GM21447 (cell line): ENCODE measurements at regions not wholly inside any gene's neighbourhood (a gene's known extent, or its start where the extent isn't known, plus 50 kb on each side); places are given as distances from the start of the nearest gene placed in this dataset.
"Not testable (repeated sequence)": the region's sequence is repeated elsewhere in the genome, so short reads cannot be mapped to it uniquely, and the experiment has no call there.

Experiments used
- ATAC-seq: cut with Tn5 transposase; IDR thresholded peaks from one replicate; pipeline ENCODE4 v1.9.1; 2021; ENCODE audit not compliant: unreplicated experiment

DNA sequence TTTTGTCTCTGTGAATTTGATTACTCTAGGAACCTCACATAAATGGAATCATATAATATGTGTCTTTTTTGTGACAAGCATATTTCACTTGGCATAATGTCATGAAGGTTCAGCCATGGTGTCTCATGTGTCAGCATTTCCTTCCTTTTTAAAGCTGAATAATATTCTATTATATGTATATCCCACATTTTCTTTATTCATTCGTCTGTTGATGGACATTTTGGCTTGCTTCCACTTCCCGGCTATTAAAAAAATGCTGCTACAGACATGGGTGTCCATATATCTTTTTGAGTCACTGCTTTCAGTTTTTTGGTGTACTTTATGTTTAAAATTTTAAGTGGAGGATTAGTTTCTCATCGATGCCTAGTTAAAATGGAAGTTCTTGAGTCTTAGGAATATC, 59.8 kb upstream of the C5orf63 start:
- no peak for ATAC-seq

DNA sequence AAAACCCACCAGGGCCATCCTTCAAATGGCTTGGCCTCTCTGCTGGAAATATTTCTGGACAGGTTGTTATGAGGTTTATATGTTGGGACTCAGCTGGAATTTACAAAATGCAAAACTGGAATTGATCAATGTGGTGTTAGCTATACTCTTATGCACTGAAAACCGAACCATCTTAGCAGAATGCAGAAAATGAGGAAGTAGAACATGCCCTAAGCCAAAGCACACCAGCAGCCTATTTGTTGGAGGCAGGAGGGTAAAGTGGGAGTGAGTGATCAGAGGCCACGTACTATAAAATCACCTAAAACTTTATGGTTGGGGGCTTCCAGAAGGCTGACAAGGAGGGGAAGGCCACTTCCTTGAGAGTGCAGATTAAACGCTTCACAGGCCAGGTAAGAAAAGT, 63.6 kb upstream of the C5orf63 start:
- ATAC-seq: no peak

DNA sequence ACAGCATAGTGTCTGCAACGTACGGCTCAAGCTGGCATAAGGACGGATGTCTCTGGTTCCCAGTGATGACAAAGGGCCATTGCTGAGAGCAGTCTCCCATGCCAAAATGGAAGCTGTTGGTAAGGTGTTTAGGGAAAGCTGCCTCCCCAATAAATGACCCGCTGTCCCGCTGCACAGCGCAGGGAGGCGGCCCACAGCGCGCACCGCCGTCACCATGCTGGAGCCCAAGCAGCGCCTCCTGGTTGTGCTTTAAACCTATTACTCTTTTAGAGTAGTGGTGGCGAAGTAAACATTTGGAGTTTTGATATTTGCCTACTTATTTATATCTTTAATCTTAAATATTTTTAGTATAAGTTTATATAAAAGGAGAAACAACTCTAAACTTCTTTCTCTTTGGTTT, 70.4 kb upstream of the C5orf63 start:
- no peak for ATAC-seq

DNA sequence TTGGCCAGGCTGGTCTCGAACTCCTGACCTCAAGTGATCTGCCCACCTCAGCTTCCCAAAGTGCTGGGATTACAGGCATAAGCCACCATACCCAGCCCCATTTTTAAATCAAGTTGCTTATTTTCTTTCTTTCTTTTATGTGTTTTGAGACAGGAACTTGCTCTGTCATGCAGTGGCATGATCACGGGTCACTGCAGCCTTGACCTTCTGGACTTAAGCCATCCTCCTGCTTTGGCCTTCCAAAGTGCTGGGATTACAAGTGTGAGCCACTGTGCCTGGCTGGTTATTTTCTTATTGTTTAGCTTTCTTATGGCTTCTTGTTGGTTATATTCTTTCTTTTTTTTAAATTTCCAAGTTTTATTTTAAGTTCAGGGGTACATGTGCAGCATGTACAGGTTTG, 79.7 kb upstream of the C5orf63 start:
- ATAC-seq: no peak

DNA sequence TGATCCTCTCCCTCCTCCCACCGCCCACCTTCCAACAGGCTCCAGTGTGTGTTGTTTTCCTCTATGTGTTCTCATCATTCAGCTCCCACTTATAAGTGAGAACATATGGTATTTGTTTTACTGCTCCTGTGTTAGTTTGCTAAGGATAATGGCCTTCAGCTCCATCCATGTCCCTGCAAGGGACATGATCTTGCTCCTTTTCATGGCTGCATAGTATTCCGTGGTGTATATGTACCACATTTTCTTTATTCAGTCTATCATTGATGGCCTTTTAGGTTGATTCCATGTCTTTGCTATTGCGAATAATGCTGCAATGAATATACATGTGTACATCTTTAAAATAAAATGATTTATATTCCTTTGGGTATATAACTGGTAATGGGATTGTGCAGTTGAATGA, 80.2 kb upstream of the C5orf63 start:
- no peak for ATAC-seq

DNA sequence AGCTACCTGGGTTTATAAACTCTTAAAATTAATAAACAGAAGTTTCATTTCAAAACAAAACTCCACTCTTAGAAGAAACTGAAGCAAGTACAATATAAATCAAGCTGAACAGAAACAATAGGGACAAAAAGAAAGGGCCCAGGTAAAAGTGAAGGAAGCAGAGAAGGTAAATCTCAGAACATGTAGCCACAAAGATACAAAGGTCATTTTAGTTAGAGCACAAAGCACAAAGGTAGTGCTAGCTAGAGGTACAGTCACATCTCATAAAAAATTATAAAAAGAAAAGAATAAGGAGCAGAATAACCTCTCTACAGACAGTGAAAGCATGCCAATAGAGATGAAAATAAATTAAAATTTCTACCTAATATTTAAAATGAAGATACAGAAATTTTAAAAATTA, 90.4 kb upstream of the C5orf63 start:
- ATAC-seq: no peak

DNA sequence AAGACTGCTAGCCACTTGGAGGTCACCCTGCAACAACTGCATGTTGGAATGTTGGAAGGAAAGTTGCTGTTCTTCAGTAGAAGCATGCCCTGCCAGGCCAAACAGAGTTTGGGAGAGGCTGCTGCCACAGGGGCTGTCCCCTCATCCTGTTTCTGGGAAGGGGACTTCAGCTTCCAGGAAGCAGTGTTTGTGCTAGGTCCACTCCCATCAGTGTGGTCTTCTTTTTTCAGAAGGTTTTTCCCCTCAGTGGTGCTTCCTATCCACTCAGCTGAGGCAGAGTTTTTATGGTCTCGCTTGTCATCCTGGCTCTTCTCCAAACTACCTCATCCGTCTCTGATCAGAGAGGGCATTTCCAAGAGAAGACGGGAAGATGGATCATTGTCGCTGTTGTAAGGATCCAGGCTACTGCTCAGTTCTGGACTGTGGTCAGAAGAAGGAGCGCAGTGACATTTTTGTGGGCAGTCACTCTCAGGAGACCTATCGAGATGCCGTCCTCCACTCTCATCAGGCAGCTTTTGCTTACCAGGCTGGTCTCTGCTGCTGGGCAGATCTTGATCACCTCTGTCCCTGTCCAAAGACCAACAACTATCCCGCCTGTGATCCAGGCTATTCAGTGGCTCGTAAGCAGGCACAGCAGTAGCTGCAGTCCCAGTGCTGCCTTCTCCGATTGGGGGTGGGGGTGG, 97.8 kb upstream of the C5orf63 start:
- no peak for ATAC-seq

DNA sequence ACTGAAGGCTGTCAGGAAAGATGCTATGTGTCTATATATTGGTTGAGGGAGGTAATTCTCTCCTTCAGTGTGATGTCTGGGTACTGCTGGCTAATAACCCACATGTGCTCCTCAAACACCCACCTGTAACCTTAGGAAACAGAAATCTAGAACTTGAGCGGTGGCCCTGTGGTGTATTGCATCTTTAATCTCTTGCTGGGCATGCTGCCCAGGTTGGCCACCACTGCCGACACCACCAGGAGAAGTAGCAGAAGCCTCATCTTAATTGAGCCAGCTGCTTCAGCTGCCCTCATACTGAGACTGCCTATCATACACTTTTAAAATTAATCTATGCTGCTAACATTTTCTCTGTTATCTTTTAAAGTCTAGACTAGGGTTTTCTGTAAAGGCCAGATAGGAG, 103.5 kb upstream of the C5orf63 start:
- ATAC-seq: no peak

DNA sequence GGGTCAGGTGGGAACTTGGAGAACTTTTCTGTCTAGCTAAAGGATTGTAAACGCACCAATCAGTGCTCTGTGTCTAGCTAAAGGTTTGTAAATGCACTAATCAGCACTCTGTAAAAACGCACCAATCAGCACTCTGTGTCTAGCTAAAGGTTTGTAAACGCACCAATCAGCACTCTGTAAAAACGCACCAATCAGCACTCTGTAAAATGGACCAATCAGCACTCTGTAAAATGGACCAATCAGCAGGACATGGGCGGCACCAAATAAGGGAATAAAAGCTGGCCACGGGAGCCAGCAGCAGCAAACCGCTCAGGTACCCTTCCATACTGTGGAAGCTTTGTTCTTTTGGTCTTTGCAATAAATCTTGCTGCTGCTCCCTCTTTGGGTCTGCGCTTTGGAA, 108.0 kb upstream of the MEGF10 start:
- not testable (repeated sequence) for ATAC-seq

DNA sequence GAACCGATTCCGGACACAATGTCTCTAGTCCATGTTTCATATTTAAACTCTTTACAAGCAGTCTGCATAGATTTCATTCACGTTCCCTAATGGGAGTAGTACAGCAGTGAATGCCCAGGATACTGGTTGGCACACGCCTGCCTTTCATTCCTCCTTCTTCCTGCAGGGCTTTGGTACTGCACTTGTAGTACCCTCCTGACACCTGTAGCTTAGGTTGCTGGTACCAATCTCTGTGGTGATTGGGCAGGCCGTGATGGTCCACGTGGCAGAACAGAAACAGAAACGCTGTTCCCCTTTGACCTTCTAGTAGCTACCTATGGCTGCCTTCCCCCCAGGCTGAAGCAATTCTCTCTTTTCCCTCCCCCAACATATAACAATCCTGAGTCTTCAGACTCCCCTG, 107.3 kb upstream of the MEGF10 start:
- no peak for ATAC-seq

DNA sequence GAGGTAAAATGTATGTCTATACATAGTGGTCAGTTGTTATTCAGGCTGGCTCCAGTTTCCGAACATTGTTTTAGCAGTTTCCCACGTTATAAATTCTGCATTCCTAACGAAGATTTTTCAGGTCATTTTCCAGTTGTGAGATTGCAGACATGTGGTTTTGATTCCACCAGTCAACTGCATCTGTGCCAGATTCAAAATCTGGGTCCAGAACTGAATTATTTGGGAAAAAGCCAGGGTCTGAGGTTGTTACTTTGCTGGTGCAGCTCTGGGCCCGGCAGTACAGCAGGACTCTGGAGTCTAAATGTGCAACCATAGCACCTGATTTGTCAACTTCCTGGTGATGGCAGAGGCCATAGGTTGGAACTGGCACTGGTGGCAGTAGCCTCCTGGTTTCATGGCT, 105.7 kb upstream of the MEGF10 start:
- no peak for ATAC-seq

DNA sequence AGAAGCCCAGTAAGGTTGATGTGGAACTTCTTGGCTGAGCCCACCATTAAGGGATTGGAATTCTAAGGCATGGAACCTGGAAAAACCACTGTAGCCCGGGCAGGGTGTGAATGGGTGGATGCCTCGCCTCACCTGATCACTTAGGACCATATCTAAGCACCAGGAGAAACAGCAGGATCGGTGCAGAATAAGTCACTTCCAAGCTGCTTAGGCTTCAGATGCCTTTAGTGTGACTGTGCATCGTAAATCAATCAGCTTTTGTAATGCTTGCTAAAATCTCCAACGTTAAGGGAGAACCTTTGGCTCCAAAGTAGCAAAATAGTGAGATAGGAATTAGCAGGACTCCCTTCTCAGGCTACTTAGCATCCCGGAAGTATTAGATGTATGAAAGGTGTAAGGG, 103.9 kb upstream of the MEGF10 start:
- no peak for ATAC-seq

DNA sequence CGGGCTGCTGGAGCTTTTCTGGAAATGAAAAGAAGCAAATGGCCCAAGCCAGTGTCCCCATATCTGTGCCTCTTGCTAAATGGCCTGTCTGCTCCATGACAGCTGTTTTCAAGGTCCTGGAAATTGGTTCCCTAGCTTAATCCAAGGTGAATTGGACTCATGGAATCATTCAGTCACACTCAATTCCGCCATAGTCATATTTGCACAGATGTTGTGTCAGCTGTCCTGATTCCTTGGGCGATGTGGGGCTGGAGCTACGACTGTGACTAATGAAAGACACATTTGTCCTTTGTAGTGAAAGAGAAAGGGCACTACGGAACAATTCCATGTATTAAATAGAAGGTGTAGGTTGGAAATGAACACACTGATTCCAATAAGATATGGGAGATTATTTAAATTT, 102.9 kb upstream of the MEGF10 start:
- no peak for ATAC-seq

DNA sequence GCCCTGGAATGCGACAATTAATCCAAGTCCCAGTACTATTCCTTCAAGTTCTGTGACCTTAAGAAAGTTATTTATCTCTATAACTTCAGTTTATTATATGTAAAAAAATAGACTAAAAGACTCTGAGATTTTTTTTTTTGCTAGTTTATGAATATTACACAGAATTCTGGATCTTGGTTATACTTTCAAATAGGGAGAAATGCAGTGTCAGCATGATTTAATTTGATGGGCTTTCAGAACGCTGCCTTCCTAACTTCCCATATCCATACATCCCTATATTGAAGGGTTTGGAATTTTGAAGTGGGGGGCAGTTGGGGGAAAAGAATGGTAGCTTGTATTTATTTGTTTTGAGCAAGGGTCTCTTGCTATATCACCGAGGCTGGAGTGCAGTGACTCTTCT, 98.4 kb upstream of the MEGF10 start:
- ATAC-seq: no peak

DNA sequence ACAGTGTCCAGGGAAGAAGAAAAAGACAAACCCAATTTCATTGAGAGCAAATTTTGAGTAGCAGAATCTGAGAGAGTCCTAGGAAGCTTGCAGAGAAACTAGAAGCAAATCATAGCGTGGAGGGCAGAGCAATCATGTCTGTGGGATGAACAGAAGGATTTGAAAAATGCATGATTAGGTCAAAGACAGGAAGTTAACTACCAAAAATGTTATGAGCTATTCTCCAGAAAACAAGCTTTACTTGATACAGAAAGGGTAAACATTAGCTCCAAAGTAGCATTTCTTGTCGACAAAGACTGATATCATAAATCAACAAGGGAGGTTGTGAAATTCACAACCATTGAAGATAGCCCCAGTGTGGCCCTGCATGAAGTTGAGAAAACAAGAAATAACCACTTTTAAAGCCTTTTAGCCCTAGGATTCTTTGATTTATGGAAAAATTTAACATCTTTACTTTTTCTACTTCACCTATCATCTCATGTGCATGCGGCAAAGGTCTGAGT, 97.7 kb upstream of the MEGF10 start:
- ATAC-seq: no peak

DNA sequence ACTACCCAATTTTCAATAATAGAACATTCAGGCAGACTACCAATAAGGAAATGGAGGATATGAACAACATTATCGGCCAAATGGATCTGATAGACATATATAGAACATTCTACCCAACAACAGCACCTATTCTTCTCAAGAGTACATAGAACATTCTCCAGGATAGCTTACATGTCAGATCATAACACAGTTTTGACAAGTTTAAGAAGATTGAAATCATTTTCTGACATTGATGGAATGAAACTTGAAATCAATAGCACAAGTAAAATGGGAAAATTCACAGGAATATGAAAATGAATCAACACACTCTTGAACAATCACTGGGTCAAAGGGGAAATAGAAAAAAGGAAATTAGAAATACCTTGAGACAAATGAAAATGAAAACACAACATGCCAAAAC, 94.6 kb upstream of the MEGF10 start:
- ATAC-seq: no peak

DNA sequence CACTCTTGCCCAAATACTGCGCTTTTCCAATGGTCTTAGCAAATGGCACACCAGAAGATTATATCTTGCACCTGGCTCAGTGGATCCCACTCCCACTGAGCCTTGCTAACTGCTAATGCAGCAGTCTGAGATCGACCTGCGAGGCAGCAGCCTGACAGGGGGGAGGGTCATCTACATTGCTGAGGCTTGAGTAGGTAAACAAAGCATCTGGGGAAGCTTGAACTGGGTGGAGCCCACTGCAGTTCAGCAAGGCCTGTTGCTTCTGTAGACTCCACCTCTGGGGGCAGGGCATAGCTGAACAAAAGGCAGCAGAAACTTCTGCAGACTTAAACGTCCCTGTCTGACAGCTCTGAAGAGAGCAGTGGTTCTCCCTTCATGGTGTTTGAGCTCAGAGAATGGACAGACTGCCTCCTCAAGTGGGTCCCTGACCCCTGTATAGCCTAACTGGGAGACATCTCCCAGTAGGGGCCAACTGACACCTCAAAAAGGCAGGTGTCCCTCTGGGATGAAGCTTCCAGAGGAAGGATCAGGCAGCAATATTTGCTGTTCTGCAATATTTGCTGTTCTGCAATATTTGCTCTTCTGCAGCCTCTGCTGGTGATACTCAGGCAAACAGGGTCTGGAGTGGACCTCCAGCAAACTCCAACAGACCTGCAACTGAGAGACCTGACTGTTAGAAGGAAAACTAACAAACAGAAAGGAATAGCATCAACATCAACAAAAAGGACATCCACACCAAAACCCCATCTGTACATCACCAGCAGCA, 93.0 kb upstream of the MEGF10 start:
- ATAC-seq: not testable (repeated sequence)

DNA sequence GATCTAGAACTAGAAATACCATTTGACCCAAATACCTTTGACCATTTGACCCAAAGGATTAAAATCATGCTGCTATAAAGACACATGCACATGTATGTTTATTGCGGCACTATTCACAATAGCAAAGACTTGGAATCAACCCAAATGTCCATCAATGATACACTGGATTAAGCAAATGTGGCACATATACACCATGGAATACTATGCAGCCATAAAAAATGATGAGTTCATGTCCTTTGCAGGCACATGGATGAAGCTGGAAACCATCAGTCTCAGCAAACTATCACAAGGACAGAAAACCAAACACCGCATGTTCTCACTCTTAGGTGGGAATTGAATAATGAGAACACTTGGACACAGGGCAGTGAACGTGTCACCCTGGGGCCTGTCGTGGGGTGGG, 87.9 kb upstream of the MEGF10 start:
- ATAC-seq: not testable (repeated sequence)

DNA sequence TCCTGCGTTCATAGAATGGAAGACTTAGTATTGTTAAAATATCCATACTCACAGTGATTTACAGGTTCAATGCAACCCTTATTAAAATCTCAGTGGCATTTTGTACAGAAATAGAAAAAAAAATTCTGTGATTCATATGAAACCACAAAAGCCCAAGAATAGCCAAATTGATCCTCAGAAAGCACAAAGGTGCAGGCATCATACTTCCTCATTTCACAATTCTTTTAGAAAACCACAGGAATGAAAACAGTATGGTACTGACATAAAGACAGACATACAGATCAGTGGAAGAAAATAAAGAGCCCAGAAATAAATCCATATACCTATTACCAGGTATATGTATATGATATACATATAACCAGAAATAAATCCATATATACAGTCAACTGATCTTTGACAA, 86.8 kb upstream of the MEGF10 start:
- ATAC-seq: no peak

DNA sequence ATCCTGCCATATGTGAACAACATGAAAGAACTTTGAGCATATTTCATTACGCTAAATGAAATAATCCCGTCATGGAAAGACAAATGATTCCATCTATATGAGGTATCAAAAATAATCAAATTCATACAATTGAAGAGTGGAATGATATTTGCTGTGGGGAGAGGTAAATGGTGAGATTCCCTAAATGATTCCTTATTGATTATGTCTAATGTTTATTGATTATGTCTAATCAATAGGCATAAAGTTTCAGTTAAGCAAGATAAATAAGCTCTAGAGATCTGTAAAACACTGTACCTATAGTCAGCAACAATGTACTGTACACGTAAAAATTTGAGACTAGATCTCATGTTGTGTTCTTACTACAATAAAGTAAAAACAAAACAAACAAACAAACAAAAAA, 85.4 kb upstream of the MEGF10 start:
- no peak for ATAC-seq

DNA sequence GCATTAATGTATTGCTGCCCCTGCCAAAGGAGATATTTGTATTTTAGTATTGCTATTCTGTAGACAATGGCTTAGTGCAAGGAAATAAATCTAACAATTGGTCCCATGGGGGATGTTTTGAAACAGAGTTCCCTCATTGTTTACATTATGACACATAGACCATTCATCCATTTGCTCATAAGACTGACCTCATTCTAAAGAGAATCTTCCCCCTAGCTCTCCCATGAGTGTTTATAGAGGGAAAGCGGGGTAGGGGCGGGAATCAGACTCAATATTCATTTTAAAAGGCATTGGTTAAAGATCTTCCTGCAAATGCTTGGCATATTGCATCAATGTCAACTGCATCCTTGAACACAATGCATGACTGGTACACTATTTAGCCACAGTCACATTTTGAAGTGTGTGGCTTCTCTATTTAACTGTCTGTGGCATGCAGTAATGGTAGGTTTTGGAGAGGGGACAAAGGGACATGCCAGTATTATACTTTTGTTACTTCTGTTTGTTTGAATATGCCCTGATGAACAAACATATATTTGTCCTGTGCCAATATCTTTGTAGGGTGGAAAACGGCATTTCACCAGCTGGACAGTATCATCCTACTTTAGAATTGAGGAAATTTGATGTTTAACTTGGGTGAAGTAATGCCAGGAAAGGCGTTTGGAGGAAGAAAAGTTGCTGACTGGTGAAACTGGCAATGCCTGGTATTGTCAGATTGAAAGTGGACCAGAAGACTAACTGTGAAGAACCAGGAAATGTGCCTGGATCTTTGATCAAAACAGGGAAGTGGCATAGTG, 84.1 kb upstream of the MEGF10 start:
- ATAC-seq: no peak

DNA sequence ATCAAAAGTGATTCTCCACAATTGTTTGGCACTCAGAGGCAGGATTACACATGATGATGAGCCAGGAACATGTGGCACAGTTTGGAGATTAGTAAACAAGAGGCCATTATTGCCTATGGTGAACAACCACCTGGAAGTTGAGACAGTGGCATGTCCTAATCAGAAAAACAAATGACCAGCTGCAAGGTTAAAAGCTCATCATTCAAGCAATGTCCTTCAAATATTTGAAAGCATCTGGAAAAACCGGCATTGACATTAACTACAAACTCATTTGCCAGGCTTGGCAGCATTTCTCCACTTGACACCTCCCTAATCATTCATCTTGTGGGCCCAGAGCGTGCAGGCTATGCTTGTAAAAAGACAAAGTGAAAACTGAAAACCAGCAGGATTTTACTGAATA, 80.6 kb upstream of the MEGF10 start:
- no peak for ATAC-seq
